WERI-Rb-1 (cell line): ENCODE measurements at regions not wholly inside any gene's neighbourhood (a gene's known extent, or its start where the extent isn't known, plus 50 kb on each side); places are given as distances from the start of the nearest gene placed in this dataset.

Source experiments
- DNase-seq: peaks from one replicate; pipeline ENCODE4 v3.0.0-alpha.2; 2020
- H3K27ac ChIP-seq: fragments of 250-450 bp; sonication (Bioruptor Pico); 2 replicates; pipeline ENCODE4 v1.5.1; 2020; ENCODE audit warnings: mild to moderate bottlenecking, moderate library complexity
- H3K27me3 ChIP-seq: fragments of 250-450 bp; sonication (Bioruptor Pico); 2 replicates; pipeline ENCODE4 v1.5.1; 2021; ENCODE audit warnings: mild to moderate bottlenecking, low read depth, moderate library complexity; ENCODE audit not compliant: insufficient read depth, severe bottlenecking
- H3K36me3 ChIP-seq: fragments of 250-450 bp; sonication (Bioruptor Pico); 2 replicates; pipeline ENCODE4 v1.5.1; 2020; ENCODE audit warnings: mild to moderate bottlenecking, moderate library complexity
- H3K4me3 ChIP-seq: 2 replicates; pipeline ENCODE4 v1.5.1; 2011; ENCODE audit warnings: low read depth, mild to moderate bottlenecking, control low read depth, low read length
- H3K9me3 ChIP-seq: fragments of 250-450 bp; sonication (Bioruptor Pico); 2 replicates; pipeline ENCODE4 v1.5.1; 2021; ENCODE audit warnings: mild to moderate bottlenecking, moderate library complexity; ENCODE audit not compliant: severe bottlenecking
- CTCF ChIP-seq: IDR thresholded peaks from 2 replicates; pipeline ENCODE4 v1.5.1; 2011; ENCODE audit warnings: low read depth, mild to moderate bottlenecking, control low read depth, inconsistent platforms, low read length

GRCh38 chr3:139757448-139758030 is 79.8 kb upstream of the NMNAT3 start:
- H3K36me3 ChIP-seq = no peaks in the 10 kb centered on the region
- TF ChIP-seq CTCF = no peak
- no peaks in the 10 kb centered on the region for H3K9me3 ChIP-seq
- no peak overlapping the region for H3K27ac ChIP-seq
- no peak for DNase-seq
- H3K4me3 ChIP-seq = no peak overlapping the region
- no peaks in the 10 kb centered on the region for H3K27me3 ChIP-seq

- no peak for DNase-seq
- no peaks in the 10 kb centered on the region for H3K36me3 ChIP-seq
- TF ChIP-seq CTCF = no peak
- no peaks in the 10 kb centered on the region for H3K9me3 ChIP-seq
- H3K4me3 ChIP-seq = no peak overlapping the region
- no peak overlapping the region for H3K27ac ChIP-seq
- H3K27me3 ChIP-seq = no peaks in the 10 kb centered on the region
These were observed 78.8 kb upstream of the NMNAT3 start for GRCh38 chr3:139756529-139757103.

GRCh38 chr3:139755551-139755950 is 77.8 kb upstream of the NMNAT3 start:
- no peak overlapping the region for H3K27ac ChIP-seq
- no peaks in the 10 kb centered on the region for H3K36me3 ChIP-seq
- no peak for DNase-seq
- no peaks in the 10 kb centered on the region for H3K27me3 ChIP-seq
- TF ChIP-seq CTCF = no peak
- H3K9me3 ChIP-seq = no peaks in the 10 kb centered on the region
- H3K4me3 ChIP-seq = no peak overlapping the region

- DNase-seq = no peak
- Histone ChIP-seq H3K4me3 (no peak overlapping the region), H3K9me3 (no peaks in the 10 kb centered on the region), H3K27ac (no peak overlapping the region), H3K36me3 (no peaks in the 10 kb centered on the region), H3K27me3 (no peaks in the 10 kb centered on the region)
- TF ChIP-seq CTCF = no peak
These were observed 74.0 kb upstream of the NMNAT3 start for GRCh38 chr3:139751789-139752188.

GRCh38 chr3:139746481-139746880 is 68.7 kb upstream of the NMNAT3 start:
- no peak overlapping the region for H3K27ac ChIP-seq
- H3K36me3 ChIP-seq = no peaks in the 10 kb centered on the region
- TF ChIP-seq CTCF = no peak
- no peak overlapping the region for H3K4me3 ChIP-seq
- no peaks in the 10 kb centered on the region for H3K27me3 ChIP-seq
- no peaks in the 10 kb centered on the region for H3K9me3 ChIP-seq
- DNase-seq = no peak

- Histone ChIP-seq H3K4me3 (no peak overlapping the region), H3K27ac (no peak overlapping the region), H3K9me3 (no peaks in the 10 kb centered on the region), H3K36me3 (no peaks in the 10 kb centered on the region), H3K27me3 (no peaks in the 10 kb centered on the region)
- no peak for DNase-seq
- TF ChIP-seq CTCF = no peak
These were observed 68.1 kb upstream of the NMNAT3 start for GRCh38 chr3:139745831-139746230.
